ENCODE measurements at regions not wholly inside any gene's neighbourhood (a gene's known extent, or its start where the extent isn't known, plus 50 kb on each side); places are given as distances from the start of the nearest gene placed in this dataset.

DNA sequence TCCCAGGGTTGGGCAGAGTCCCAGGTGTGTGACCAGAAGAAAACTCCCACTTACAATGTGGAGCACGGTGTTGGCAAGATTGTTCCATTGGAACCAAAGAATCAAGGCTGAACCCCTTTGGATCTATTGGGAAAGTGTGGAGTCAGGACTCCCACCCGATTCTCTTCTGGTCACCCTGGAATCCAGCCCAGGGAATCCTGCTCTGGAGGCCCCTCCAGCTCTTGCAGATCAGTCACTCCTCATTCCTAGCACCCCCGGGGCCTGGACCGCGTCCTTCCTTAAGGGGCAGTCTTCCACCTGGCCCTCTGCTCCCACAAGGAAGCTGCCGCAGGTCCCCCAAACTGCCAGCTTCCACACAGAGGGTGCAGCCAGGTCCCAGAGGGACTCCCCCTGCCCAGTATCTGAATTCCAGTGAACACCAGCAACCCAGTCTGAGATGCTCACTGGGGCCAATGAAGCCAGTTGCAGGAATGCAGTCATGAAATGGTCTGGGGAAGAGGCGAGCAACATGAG, 170.1 kb downstream of the GADD45G start:
- Histone ChIP-seq H3K9me3 (ENCODE audit: insufficient read depth, low read length) (no peaks in the 10 kb centered on the region), H3K4me2 (ENCODE audit: low read depth, low read length, poor library complexity, severe bottlenecking) (no peak overlapping the region), H3K79me2 (ENCODE audit: insufficient read depth, low read length) (no peaks in the 10 kb centered on the region), H3K9me2 (replicated peaks; ENCODE audit: insufficient read depth, low read length) (no peaks in the 10 kb centered on the region), H3K27ac (ENCODE audit: low read depth, low read length) (no peak overlapping the region), H3F3A (ENCODE audit: insufficient read depth) (no peaks in the 10 kb centered on the region), H3K36me3 (ENCODE audit: low read length) (no peaks in the 10 kb centered on the region), H3K9ac (ENCODE audit: low read length) (no peak overlapping the region), H3K27me3 (ENCODE audit: low read length) (no peaks in the 10 kb centered on the region), H3K4me3 (ENCODE audit: insufficient read depth, low read length, poor library complexity, severe bottlenecking) (no peak overlapping the region), H4K20me1 (ENCODE audit: low read depth, low read length) (no peaks in the 10 kb centered on the region), H2AFZ (ENCODE audit: low read depth, low read length, severe bottlenecking) (no peak overlapping the region)
- no peak for TF ChIP-seq EZH2phosphoT487 (conservative IDR thresholded peaks at IDR 0.05; ENCODE audit: low read length)
- TF ChIP-seq, protein P1, sequence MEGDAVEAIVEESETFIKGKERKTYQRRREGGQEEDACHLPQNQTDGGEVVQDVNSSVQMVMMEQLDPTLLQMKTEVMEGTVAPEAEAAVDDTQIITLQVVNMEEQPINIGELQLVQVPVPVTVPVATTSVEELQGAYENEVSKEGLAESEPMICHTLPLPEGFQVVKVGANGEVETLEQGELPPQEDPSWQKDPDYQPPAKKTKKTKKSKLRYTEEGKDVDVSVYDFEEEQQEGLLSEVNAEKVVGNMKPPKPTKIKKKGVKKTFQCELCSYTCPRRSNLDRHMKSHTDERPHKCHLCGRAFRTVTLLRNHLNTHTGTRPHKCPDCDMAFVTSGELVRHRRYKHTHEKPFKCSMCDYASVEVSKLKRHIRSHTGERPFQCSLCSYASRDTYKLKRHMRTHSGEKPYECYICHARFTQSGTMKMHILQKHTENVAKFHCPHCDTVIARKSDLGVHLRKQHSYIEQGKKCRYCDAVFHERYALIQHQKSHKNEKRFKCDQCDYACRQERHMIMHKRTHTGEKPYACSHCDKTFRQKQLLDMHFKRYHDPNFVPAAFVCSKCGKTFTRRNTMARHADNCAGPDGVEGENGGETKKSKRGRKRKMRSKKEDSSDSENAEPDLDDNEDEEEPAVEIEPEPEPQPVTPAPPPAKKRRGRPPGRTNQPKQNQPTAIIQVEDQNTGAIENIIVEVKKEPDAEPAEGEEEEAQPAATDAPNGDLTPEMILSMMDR (IDR thresholded peaks at IDR 0.05; ENCODE audit: insufficient read depth, low read length, poor library complexity, severe bottlenecking): no peak

DNA sequence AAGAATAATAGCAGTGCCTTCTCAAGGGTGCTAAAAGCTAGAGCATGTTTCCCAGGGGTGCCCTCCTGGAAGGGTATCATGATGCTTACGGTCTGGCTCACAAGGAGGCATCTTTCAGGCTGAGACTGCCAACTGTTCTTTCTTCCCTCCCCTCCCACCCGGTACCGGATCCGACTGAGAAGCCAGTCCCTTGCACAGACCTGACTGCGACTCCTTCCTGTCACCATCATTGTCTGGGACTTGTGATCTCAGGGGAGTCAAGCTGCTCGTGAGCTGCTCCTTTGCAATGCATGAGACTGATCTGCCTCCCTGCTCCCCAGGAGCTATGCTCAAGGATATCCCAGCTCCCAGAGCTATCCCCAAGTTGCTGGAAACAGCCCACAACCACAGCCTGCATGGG, 170.8 kb downstream of the GADD45G start:
- no peak overlapping the region for H3K27ac ChIP-seq (ENCODE audit: low read depth, low read length)
- H3K9ac ChIP-seq (ENCODE audit: low read length): no peak overlapping the region
- H3K9me2 ChIP-seq (replicated peaks; ENCODE audit: insufficient read depth, low read length): no peaks in the 10 kb centered on the region
- no peaks in the 10 kb centered on the region for H4K20me1 ChIP-seq (ENCODE audit: low read depth, low read length)
- no peaks in the 10 kb centered on the region for H3K36me3 ChIP-seq (ENCODE audit: low read length)
- H3K4me2 ChIP-seq (ENCODE audit: low read depth, low read length, poor library complexity, severe bottlenecking): no peak overlapping the region
- TF ChIP-seq, protein P1 (IDR thresholded peaks at IDR 0.05; ENCODE audit: insufficient read depth, low read length, poor library complexity, severe bottlenecking): no peak
- no peak for TF ChIP-seq EZH2phosphoT487 (conservative IDR thresholded peaks at IDR 0.05; ENCODE audit: low read length)
- no peaks in the 10 kb centered on the region for H3K27me3 ChIP-seq (ENCODE audit: low read length)
- H3F3A ChIP-seq (ENCODE audit: insufficient read depth): no peaks in the 10 kb centered on the region
- no peak overlapping the region for H3K4me3 ChIP-seq (ENCODE audit: insufficient read depth, low read length, poor library complexity, severe bottlenecking)
- H3K9me3 ChIP-seq (ENCODE audit: insufficient read depth, low read length): no peaks in the 10 kb centered on the region
- no peak overlapping the region for H2AFZ ChIP-seq (ENCODE audit: low read depth, low read length, severe bottlenecking)
- no peaks in the 10 kb centered on the region for H3K79me2 ChIP-seq (ENCODE audit: insufficient read depth, low read length)

DNA sequence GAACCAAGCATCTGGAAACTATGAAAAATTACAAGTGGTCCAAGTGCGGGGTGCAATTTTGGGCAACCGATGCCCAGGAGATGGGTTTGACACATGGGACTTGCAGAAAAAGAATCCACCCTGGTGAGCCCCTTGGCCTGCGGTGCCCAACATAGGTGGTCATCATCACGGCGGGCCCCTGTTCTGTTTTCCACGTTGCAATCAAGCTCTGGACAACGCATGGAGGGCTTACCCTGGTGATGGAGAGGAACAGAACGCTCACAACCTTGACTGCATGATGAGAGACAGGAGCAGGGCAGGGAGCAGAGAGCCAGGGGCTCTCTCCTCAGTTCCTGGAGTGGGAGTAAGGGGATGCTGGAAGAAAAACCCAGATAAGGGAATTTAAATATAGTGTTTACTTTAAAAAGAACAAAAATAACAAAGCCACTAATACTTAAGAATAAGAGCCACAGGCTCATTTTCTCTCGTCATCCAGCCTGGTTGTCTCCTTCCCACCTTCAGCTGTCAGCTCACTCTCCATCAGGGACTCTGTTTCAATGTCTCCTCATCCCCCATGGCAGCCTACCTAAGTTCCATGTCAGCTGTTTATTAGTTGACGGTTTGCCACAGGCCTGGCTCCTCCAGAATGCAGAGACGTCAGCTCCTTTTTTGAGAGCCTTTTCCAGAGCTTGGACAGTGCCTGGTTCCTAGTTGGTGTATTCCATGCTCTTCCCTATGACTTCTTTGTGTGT, 172.1 kb downstream of the GADD45G start:
- H3K9ac ChIP-seq (ENCODE audit: low read length): no peak overlapping the region
- H4K20me1 ChIP-seq (ENCODE audit: low read depth, low read length): no peaks in the 10 kb centered on the region
- no peaks in the 10 kb centered on the region for H3F3A ChIP-seq (ENCODE audit: insufficient read depth)
- H2AFZ ChIP-seq (ENCODE audit: low read depth, low read length, severe bottlenecking): no peak overlapping the region
- no peak overlapping the region for H3K4me3 ChIP-seq (ENCODE audit: insufficient read depth, low read length, poor library complexity, severe bottlenecking)
- no peaks in the 10 kb centered on the region for H3K36me3 ChIP-seq (ENCODE audit: low read length)
- TF ChIP-seq, protein P1 (IDR thresholded peaks at IDR 0.05; ENCODE audit: insufficient read depth, low read length, poor library complexity, severe bottlenecking): no peak
- no peak for TF ChIP-seq EZH2phosphoT487 (conservative IDR thresholded peaks at IDR 0.05; ENCODE audit: low read length)
- no peak overlapping the region for H3K4me2 ChIP-seq (ENCODE audit: low read depth, low read length, poor library complexity, severe bottlenecking)
- H3K27ac ChIP-seq (ENCODE audit: low read depth, low read length): no peak overlapping the region
- H3K79me2 ChIP-seq (ENCODE audit: insufficient read depth, low read length): no peaks in the 10 kb centered on the region
- H3K9me3 ChIP-seq (ENCODE audit: insufficient read depth, low read length): no peaks in the 10 kb centered on the region
- no peaks in the 10 kb centered on the region for H3K9me2 ChIP-seq (replicated peaks; ENCODE audit: insufficient read depth, low read length)
- H3K27me3 ChIP-seq (ENCODE audit: low read length): no peaks in the 10 kb centered on the region

Measured in SU-DHL-6 (cell line).